ENCODE measurements at regions not wholly inside any gene's neighbourhood (a gene's known extent, or its start where the extent isn't known, plus 50 kb on each side); places are given as distances from the start of the nearest gene placed in this dataset.

DNA sequence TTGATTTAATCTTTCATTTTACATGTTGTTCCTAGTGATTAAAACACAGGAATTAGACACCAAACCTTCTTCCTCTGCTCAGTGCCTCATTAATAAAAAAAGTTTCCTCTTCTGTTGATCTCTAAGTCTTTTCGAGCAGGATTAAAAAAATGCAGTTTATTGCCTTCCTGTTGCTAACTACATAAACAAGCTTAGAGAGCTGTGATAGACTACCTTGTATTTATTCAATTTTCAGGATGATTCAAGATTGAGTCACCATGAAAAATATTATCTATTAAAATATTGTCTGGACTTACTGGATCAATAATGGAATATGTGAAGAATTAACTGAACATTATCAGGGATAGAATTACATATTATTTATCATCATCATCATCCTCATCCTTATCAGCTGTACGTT lies 1089.6 kb upstream of the CNTNAP5 start (continued):
- TF ChIP-seq BRCA1 (IDR thresholded peaks at IDR 0.05) (no peak), BRCA1 (CRISPR knock-in tag; IDR thresholded peaks at IDR 0.05) (no peak), NELFE (IDR thresholded peaks at IDR 0.05; ENCODE audit: insufficient read depth, insufficient read length) (no peak), BACH1 (tag; IDR thresholded peaks at IDR 0.05) (no peak), ZNF134 (CRISPR knock-in tag; conservative IDR thresholded peaks at IDR 0.05) (no peak), JUND (IDR thresholded peaks at IDR 0.05; ENCODE audit: borderline replicate concordance, low read depth, low read length) (no peak), JUND (tag; IDR thresholded peaks at IDR 0.05; ENCODE audit: borderline replicate concordance, low read depth, low read length) (no peak), SRSF1 (IDR thresholded peaks at IDR 0.05; ENCODE audit: low read depth, low read length) (no peak), SFPQ (IDR thresholded peaks at IDR 0.05; ENCODE audit: low read depth, low read length) (no peak), HDGF (IDR thresholded peaks at IDR 0.05) (no peak)
- TF ChIP-seq, protein P1, sequence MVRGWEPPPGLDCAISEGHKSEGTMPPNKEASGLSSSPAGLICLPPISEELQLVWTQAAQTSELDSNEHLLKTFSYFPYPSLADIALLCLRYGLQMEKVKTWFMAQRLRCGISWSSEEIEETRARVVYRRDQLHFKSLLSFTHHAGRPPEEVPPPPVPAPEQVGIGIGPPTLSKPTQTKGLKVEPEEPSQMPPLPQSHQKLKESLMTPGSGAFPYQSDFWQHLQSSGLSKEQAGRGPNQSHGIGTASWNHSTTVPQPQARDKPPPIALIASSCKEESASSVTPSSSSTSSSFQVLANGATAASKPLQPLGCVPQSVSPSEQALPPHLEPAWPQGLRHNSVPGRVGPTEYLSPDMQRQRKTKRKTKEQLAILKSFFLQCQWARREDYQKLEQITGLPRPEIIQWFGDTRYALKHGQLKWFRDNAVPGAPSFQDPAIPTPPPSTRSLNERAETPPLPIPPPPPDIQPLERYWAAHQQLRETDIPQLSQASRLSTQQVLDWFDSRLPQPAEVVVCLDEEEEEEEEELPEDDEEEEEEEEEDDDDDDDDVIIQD (CRISPR knock-in tag; IDR thresholded peaks at IDR 0.05): no peak
